ENCODE measurements at regions not wholly inside any gene's neighbourhood (a gene's known extent, or its start where the extent isn't known, plus 50 kb on each side); places are given as distances from the start of the nearest gene placed in this dataset.

DNA sequence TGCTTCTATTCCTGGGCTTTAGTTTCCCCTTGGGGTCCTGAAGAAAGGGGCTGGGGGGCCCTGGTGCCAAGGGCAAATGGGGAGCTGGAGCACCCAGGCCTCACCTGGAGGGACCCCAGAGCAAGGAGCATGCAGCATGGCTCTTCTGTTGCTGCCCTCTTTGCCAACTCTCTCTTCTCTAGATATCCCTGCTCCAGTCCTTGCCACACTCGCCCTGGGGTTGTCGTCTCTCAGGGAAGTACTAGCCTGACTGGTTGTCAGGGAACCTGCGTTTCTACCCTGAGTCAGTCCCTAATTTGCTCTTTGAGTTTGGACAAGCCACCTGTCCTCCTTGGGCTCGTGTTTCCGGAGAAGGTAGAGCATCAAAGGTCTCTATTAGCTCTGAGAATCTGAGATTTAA lies 63.7 kb upstream of the UBE2Q2 start:
- ChIA-PET POLR2A (ENCODE audit: unreplicated experiment) (no interaction called here), CTCF (no interaction called here)
- Histone ChIP-seq H3K36me3 (ENCODE audit: control insufficient read depth, insufficient read depth, low read length) (no peaks in the 10 kb centered on the region), H2BK5ac (ENCODE audit: low read depth, low read length, poor library complexity, severe bottlenecking) (no peak overlapping the region), H3K18ac (ENCODE audit: low read depth, low read length) (no peak overlapping the region), H2BK15ac (ENCODE audit: low read depth, low read length) (no peak overlapping the region), H4K91ac (ENCODE audit: insufficient read depth, low read depth, low read length) (no peak overlapping the region), H3K9me1 (ENCODE audit: insufficient read depth, low read length) (peaks cover 4% of the 10 kb centered on the region; the same call in 1 of the 2 replicates), H3K27ac (ENCODE audit: insufficient read depth, low read length) (no peak overlapping the region), H2BK20ac (ENCODE audit: low read depth, low read length) (no peak overlapping the region), H2AK9ac (replicated peaks; ENCODE audit: low read depth, low read length, poor library complexity) (no peak overlapping the region), H3K79me1 (ENCODE audit: low read depth in 1 of 2, low read length in 2 of 2) (no peaks in the 10 kb centered on the region), H4K5ac (ENCODE audit: low read depth, low read length) (no peak overlapping the region), H2AFZ (replicated peaks; ENCODE audit: low read length, poor library complexity) (no peak overlapping the region), H3K14ac (replicated peaks; ENCODE audit: low read depth, low read length) (no peak overlapping the region), H4K8ac (ENCODE audit: low read depth in 2 of 2, low read length in 2 of 2) (no peak overlapping the region), H4K20me1 (ENCODE audit: insufficient read depth, low read length) (no peaks in the 10 kb centered on the region), H3K56ac (ENCODE audit: extremely low read depth, insufficient read depth, low read length) (no peak overlapping the region), H3K9me3 (ENCODE audit: control insufficient read depth, insufficient read depth, low read length) (no peaks in the 10 kb centered on the region), H3K27me3 (ENCODE audit: control insufficient read depth, insufficient read depth, low read length) (peaks cover 50% of the 10 kb centered on the region), H3K4me2 (ENCODE audit: low read depth, low read length) (no peak overlapping the region), H3K4me3 (ENCODE audit: insufficient read depth, low read depth, low read length) (no peak overlapping the region), H3K23ac (ENCODE audit: low read depth, low read length) (no peak overlapping the region), H3K4me1 (ENCODE audit: control insufficient read depth, insufficient read depth, low read length) (peaks cover 6% of the 10 kb centered on the region; the same call in 1 of the 2 replicates), H2BK120ac (ENCODE audit: low read depth, low read length) (no peak overlapping the region), H3K9ac (ENCODE audit: low read depth, low read length) (no peak overlapping the region), H3K4ac (ENCODE audit: low read depth, low read length) (no peak overlapping the region), H2AK5ac (ENCODE audit: low read depth, low read length) (no peak overlapping the region)
- WGBS, 2 experiments (ENCODE audit: extremely low coverage in 2 of 2, insufficient read length in 1 of 2) = 77% methylated on average over 3 of the region's 5 CpGs; no CpG with 5 or more reads in 1 of the 2 experiments
- in situ Hi-C loops (cut with MboI; ENCODE audit: low sequenced_read_pairs) = no loop called here
- dilution Hi-C loops (cut with HindIII; ENCODE audit: low sequenced_read_pairs, unreplicated experiment) = no loop called here
- intact Hi-C loops (cut with micrococcal nuclease) = no loop called here
- no peak for TF ChIP-seq MAZ (IDR thresholded peaks at IDR 0.05; ENCODE audit: borderline replicate concordance, low read depth, low read length)
- TF ChIP-seq RAD21 (IDR thresholded peaks at IDR 0.05; ENCODE audit: low read length) = no peak
- no peak for TF ChIP-seq RCOR1 (IDR thresholded peaks at IDR 0.05; ENCODE audit: insufficient replicate concordance, low read length)
- no peak for TF ChIP-seq RFX5 (IDR thresholded peaks at IDR 0.05; ENCODE audit: low read depth, low read length)
- DNase-seq = no peak
- ATAC-seq (ENCODE audit: low read depth) = no peak
- no TSS peak for BruUV-seq (replicated peaks)

Measured in IMR-90 (cell line).